AG10803 (cell line): ENCODE measurements at regions not wholly inside any gene's neighbourhood (a gene's known extent, or its start where the extent isn't known, plus 50 kb on each side); places are given as distances from the start of the nearest gene placed in this dataset.

Experiments used
- DNase-seq: peaks from one replicate; pipeline ENCODE4 v3.0.0; 2010; ENCODE audit warnings: low read depth
- H3K4me3 ChIP-seq: 2 replicates; pipeline ENCODE4 v1.5.1; 2011; ENCODE audit warnings: mild to moderate bottlenecking, low read length, control low read depth
- TF ChIP-seq, protein P1 (sequence below): conservative IDR thresholded peaks from 2 replicates; pipeline ENCODE4 v1.5.1; 2011; ENCODE audit warnings: mild to moderate bottlenecking, low read length, control low read depth, inconsistent platforms

DNA sequence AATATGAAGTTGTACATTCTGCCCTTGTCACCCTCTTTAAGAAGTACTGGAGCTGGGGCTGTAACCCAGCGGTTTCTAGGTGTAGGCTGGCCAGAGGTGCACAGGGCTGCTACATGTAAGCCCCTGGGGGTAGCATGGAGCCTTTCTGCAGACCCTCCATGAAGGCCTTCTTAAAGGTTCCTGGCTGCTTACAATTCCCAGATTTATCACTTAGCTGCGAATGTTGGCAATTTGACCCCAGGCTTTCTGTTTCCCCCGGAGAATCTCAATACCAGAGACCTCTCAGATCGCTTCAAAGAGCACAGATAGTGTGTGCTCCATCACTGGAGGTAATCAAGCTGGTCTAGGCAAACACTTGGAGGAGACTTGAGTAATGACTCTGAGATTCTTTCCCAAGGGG, 309.4 kb downstream of the CBLN1 start:
- DNase-seq, result no peak
- TF ChIP-seq, protein P1, sequence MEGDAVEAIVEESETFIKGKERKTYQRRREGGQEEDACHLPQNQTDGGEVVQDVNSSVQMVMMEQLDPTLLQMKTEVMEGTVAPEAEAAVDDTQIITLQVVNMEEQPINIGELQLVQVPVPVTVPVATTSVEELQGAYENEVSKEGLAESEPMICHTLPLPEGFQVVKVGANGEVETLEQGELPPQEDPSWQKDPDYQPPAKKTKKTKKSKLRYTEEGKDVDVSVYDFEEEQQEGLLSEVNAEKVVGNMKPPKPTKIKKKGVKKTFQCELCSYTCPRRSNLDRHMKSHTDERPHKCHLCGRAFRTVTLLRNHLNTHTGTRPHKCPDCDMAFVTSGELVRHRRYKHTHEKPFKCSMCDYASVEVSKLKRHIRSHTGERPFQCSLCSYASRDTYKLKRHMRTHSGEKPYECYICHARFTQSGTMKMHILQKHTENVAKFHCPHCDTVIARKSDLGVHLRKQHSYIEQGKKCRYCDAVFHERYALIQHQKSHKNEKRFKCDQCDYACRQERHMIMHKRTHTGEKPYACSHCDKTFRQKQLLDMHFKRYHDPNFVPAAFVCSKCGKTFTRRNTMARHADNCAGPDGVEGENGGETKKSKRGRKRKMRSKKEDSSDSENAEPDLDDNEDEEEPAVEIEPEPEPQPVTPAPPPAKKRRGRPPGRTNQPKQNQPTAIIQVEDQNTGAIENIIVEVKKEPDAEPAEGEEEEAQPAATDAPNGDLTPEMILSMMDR, result no peak
- no peak overlapping the region for H3K4me3 ChIP-seq

DNA sequence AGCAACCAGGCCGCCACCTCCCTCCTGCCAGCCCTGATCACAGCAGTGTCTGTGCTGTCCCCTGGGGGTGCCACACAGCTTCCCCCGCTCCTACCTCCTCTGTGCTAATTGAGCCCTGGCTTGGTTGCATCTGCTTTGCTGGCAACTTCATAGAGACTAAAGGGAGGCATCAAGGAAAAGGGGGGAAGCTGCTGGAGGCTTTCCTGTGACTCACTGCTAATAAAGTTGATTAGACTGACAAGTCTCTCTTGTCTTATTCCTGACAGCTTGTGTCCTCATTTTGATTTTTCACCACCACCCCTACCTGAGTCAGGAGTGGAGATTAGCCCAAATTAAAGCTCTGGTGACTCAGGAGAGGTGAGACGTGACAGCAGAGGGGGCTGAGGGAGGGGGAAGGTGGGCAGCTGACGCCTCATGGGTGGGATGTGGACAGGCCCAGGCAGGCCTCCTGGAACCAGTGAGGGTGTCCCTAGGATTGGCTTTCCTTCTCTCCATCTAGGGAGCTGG, 310.0 kb downstream of the CBLN1 start:
- TF ChIP-seq, protein P1, result no peak
- no peak overlapping the region for H3K4me3 ChIP-seq
- peak; percentile 16 for DNase-seq

DNA sequence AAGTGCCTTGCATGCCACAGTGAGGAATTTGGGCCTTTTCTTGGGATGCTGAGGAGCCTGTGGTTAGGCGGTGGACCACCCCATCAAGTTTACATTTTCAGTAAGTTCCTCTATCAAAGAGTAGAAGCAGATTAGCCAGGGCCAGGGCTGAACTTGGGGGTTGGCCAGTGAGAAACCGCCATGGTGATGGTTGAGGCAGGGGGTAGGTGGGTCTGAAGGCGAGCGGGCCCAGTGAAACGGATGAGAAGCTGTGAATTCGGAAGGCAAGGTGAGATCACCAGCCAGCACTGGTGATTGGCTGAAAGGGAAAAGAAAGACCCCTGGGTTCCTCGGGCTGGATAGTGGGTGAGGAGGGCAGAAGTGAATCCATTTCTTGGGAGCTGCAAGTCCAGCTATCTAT, 311.4 kb downstream of the CBLN1 start:
- TF ChIP-seq, protein P1, result no peak
- H3K4me3 ChIP-seq, result no peak overlapping the region
- peak; percentile 15 for DNase-seq

- H3K4me3 ChIP-seq, result no peak overlapping the region
- no peak for DNase-seq
- TF ChIP-seq, protein P1, result no peak
Measured at GRCh38 chr16:48969611-48970010, 312.0 kb downstream of the CBLN1 start.

- TF ChIP-seq, protein P1, result no peak
- no peak overlapping the region for H3K4me3 ChIP-seq
- peak; percentile 39 for DNase-seq
Measured at GRCh38 chr16:48965386-48965785, 316.3 kb downstream of the CBLN1 start.

- H3K4me3 ChIP-seq, result no peak overlapping the region
- TF ChIP-seq, protein P1, result no peak
- DNase-seq, result peak; percentile 87
Measured at GRCh38 chr16:48963901-48964615, 317.6 kb downstream of the CBLN1 start.

GRCh38 chr16:48963306-48963705, 318.3 kb downstream of the CBLN1 start:
- TF ChIP-seq, protein P1, result no peak
- no peak overlapping the region for H3K4me3 ChIP-seq
- DNase-seq, result peak; percentile 64
